Stomach (tissue), 4 donors: ENCODE measurements at regions not wholly inside any gene's neighbourhood (a gene's known extent, or its start where the extent isn't known, plus 50 kb on each side); places are given as distances from the start of the nearest gene placed in this dataset.

Experiments used
- EP300 ChIP-seq: sonication (generic); formaldehyde crosslinking; IDR thresholded peaks from one replicate; pipeline ENCODE4 v1.6.1; 2017; ENCODE audit warnings: antibody characterized with exemption
- POLR2A ChIP-seq, 4 donors: fragments of 450-650 bp; IDR thresholded peaks; one replicate each; pipeline ENCODE4 v1.6.1; 2016; ENCODE audit warnings: antibody characterized with exemption in 4 of 4, control low read depth in 2 of 4, mild to moderate bottlenecking in 1 of 4, moderate library complexity in 1 of 4
- TF ChIP-seq, protein P1 (sequence below), 7 experiments: fragments of 450-650 bp in 4 of 7; fragments of 200-600 bp in 3 of 7; sonication (generic) in 3 of 7; IDR thresholded peaks; one replicate each; pipeline ENCODE4 v1.5.1; 2016 to 2019; ENCODE audit warnings: antibody characterized with exemption in 7 of 7, control low read depth in 2 of 7, mild to moderate bottlenecking in 1 of 7

DNA sequence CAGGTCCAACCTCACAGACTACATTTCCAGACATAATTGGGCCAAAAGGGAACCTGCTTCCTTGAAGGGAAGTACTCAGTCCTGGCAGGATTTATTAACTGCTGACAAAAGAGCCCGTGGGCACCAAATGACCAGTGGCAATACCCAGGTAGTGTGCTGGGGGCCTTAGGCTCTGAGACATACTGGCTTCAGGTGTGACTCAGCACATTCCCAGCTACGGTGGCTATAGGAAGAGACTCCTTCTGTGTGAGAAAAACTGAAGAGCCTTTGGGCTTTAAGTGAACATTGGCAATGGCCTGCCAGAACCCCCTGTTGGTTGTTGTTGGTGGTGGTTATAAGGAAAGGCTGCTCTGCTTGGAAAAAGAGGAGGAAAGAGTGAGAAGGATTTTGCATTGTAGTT is 401.8 kb downstream of the KCNJ3 start:
- TF ChIP-seq, protein P1, sequence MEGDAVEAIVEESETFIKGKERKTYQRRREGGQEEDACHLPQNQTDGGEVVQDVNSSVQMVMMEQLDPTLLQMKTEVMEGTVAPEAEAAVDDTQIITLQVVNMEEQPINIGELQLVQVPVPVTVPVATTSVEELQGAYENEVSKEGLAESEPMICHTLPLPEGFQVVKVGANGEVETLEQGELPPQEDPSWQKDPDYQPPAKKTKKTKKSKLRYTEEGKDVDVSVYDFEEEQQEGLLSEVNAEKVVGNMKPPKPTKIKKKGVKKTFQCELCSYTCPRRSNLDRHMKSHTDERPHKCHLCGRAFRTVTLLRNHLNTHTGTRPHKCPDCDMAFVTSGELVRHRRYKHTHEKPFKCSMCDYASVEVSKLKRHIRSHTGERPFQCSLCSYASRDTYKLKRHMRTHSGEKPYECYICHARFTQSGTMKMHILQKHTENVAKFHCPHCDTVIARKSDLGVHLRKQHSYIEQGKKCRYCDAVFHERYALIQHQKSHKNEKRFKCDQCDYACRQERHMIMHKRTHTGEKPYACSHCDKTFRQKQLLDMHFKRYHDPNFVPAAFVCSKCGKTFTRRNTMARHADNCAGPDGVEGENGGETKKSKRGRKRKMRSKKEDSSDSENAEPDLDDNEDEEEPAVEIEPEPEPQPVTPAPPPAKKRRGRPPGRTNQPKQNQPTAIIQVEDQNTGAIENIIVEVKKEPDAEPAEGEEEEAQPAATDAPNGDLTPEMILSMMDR (IDR thresholded peaks at IDR 0.05): no peak
- TF ChIP-seq EP300 (no peak), POLR2A (IDR thresholded peaks at IDR 0.05) (no peak)
